Colonic mucosa (tissue), 4 donors: ENCODE measurements at regions not wholly inside any gene's neighbourhood (a gene's known extent, or its start where the extent isn't known, plus 50 kb on each side); places are given as distances from the start of the nearest gene placed in this dataset.

Source experiments
- DNase-seq: peaks from one replicate; pipeline ENCODE4 v3.0.0-alpha.2; 2020
- H3K27ac ChIP-seq: fragments of 200-600 bp; one replicate; pipeline ENCODE4 v1.8.0; 2021
- H3K27me3 ChIP-seq: fragments of 200-600 bp; one replicate; pipeline ENCODE4 v1.8.0; 2021
- H3K36me3 ChIP-seq: fragments of 200-600 bp; one replicate; pipeline ENCODE4 v1.8.0; 2021
- H3K4me1 ChIP-seq: fragments of 200-600 bp; one replicate; pipeline ENCODE4 v1.8.0; 2021; ENCODE audit warnings: mild to moderate bottlenecking
- H3K4me3 ChIP-seq: fragments of 200-600 bp; one replicate; pipeline ENCODE4 v1.8.0; 2021
- H3K9ac ChIP-seq, 2 donors: one replicate each; pipeline ENCODE4 v1.7.0; 2013; ENCODE audit warnings: control low read depth in 2 of 2, low read depth in 2 of 2, low read length in 2 of 2
- H3K9me3 ChIP-seq: fragments of 200-600 bp; one replicate; pipeline ENCODE4 v1.8.0; 2021
- CTCF ChIP-seq: fragments of 200-600 bp; IDR thresholded peaks from one replicate; pipeline ENCODE4 v1.8.0; 2022; ENCODE audit warnings: antibody characterized with exemption, mild to moderate bottlenecking
- intact Hi-C: fragments of 100-400 bp; cut with DNase I; formaldehyde crosslinking; loops from one replicate; pipeline ENCODE4 v1.14.1; 2022
- donor health status: healthy.
- donor health status: DM: no; HTN: no; CAD: no.
- donor health status: DM: no; HTN: no; CAD: no.

- no peak for DNase-seq
- no peaks in the 10 kb centered on the region for H3K36me3 ChIP-seq
- H3K9me3 ChIP-seq: no peaks in the 10 kb centered on the region
- TF ChIP-seq CTCF: no peak
- H3K4me3 ChIP-seq: no peak overlapping the region
- intact Hi-C loops: no loop called here
- no peaks in the 10 kb centered on the region for H3K4me1 ChIP-seq
- H3K27ac ChIP-seq: no peak overlapping the region
- H3K9ac ChIP-seq: no peak overlapping the region
- H3K27me3 ChIP-seq: no peaks in the 10 kb centered on the region
These were observed 91.8 kb downstream of the HRH4 start for GRCh38 chr18:24552218-24552617.

- no peak overlapping the region for H3K9ac ChIP-seq
- no peak overlapping the region for H3K4me3 ChIP-seq
- no peaks in the 10 kb centered on the region for H3K27me3 ChIP-seq
- no peak overlapping the region for H3K27ac ChIP-seq
- no peaks in the 10 kb centered on the region for H3K9me3 ChIP-seq
- DNase-seq: no peak
- no peaks in the 10 kb centered on the region for H3K4me1 ChIP-seq
- H3K36me3 ChIP-seq: no peaks in the 10 kb centered on the region
- TF ChIP-seq CTCF: no peak
- intact Hi-C loops: no loop called here
These were observed 93.3 kb downstream of the HRH4 start for GRCh38 chr18:24553571-24554285.

GRCh38 chr18:24558403-24558802 is 98.0 kb downstream of the HRH4 start:
- Histone ChIP-seq H3K27me3 (no peaks in the 10 kb centered on the region), H3K9me3 (no peaks in the 10 kb centered on the region), H3K4me3 (no peak overlapping the region), H3K36me3 (no peaks in the 10 kb centered on the region), H3K27ac (no peak overlapping the region), H3K4me1 (no peaks in the 10 kb centered on the region), H3K9ac (no peak overlapping the region)
- no peak for TF ChIP-seq CTCF
- no peak for DNase-seq
- intact Hi-C loops: no loop called here

GRCh38 chr18:24559526-24559925 is 99.1 kb downstream of the HRH4 start:
- no peak overlapping the region for H3K27ac ChIP-seq
- H3K36me3 ChIP-seq: no peaks in the 10 kb centered on the region
- intact Hi-C loops: no loop called here
- no peak overlapping the region for H3K9ac ChIP-seq
- DNase-seq: no peak
- H3K4me1 ChIP-seq: no peaks in the 10 kb centered on the region
- TF ChIP-seq CTCF: no peak
- H3K9me3 ChIP-seq: no peaks in the 10 kb centered on the region
- no peaks in the 10 kb centered on the region for H3K27me3 ChIP-seq
- H3K4me3 ChIP-seq: no peak overlapping the region

GRCh38 chr18:24560511-24560981 is 100.1 kb downstream of the HRH4 start:
- Histone ChIP-seq H3K27ac (no peak overlapping the region), H3K4me1 (no peaks in the 10 kb centered on the region), H3K36me3 (no peaks in the 10 kb centered on the region), H3K4me3 (no peak overlapping the region), H3K9ac (no peak overlapping the region), H3K27me3 (no peaks in the 10 kb centered on the region), H3K9me3 (no peaks in the 10 kb centered on the region)
- no peak for DNase-seq
- TF ChIP-seq CTCF: no peak
- intact Hi-C loops: no loop called here
